Activated CD8-positive, alpha-beta T cell treated with anti-CD3 and anti-CD28 coated beads for 36 hours (primary cell): ENCODE measurements at regions not wholly inside any gene's neighbourhood (a gene's known extent, or its start where the extent isn't known, plus 50 kb on each side); places are given as distances from the start of the nearest gene placed in this dataset.

Experiments
- ATAC-seq: fragments of 200-7000 bp; cut with Tn5 transposase; one replicate; pipeline ENCODE4 v1.10.0; 2021; ENCODE audit warnings: mild to moderate bottlenecking, moderate library complexity
- CTCF ChIA-PET: fragments of 350-600 bp; sonication (Branson Sonifier 250); formaldehyde crosslinking; loops from one replicate; lab custom pipeline; 2021; ENCODE audit warnings: antibody characterized with exemption; lab: Charles Lee
- POLR2A ChIA-PET: fragments of 350-600 bp; sonication (Branson Sonifier 250); formaldehyde crosslinking; loops from one replicate; lab custom pipeline; 2021; ENCODE audit warnings: antibody characterized with exemption; lab: Charles Lee
- DNase-seq: peaks from one replicate; pipeline ENCODE4 v3.0.0-alpha.2; 2020
- H3K27ac Mint-ChIP-seq: one replicate; pipeline ENCODE4 v1.8.0; 2021; ENCODE audit warnings: mild to moderate bottlenecking, mixed read lengths
- H3K27me3 Mint-ChIP-seq: one replicate; pipeline ENCODE4 v1.8.0; 2021; ENCODE audit warnings: mixed read lengths
- H3K36me3 Mint-ChIP-seq: one replicate; pipeline ENCODE4 v1.8.0; 2021; ENCODE audit warnings: low read depth, mixed read lengths
- H3K4me1 Mint-ChIP-seq: one replicate; pipeline ENCODE4 v1.8.0; 2021; ENCODE audit warnings: low read depth, mixed read lengths
- H3K4me3 Mint-ChIP-seq: one replicate; pipeline ENCODE4 v1.8.0; 2021; ENCODE audit warnings: mild to moderate bottlenecking, moderate library complexity, mixed read lengths
- H3K9me3 Mint-ChIP-seq: one replicate; pipeline ENCODE4 v1.8.0; 2021; ENCODE audit warnings: mixed read lengths
- intact Hi-C: fragments of 100-400 bp; cut with micrococcal nuclease; formaldehyde crosslinking; loops from one replicate; pipeline ENCODE4 v1.10.0; 2022
- TF ChIP-seq, protein P1 (sequence below): fragments of 200-600 bp; IDR thresholded peaks from one replicate; pipeline ENCODE4 v1.8.0; 2022; ENCODE audit warnings: antibody characterized with exemption, mild to moderate bottlenecking

DNA sequence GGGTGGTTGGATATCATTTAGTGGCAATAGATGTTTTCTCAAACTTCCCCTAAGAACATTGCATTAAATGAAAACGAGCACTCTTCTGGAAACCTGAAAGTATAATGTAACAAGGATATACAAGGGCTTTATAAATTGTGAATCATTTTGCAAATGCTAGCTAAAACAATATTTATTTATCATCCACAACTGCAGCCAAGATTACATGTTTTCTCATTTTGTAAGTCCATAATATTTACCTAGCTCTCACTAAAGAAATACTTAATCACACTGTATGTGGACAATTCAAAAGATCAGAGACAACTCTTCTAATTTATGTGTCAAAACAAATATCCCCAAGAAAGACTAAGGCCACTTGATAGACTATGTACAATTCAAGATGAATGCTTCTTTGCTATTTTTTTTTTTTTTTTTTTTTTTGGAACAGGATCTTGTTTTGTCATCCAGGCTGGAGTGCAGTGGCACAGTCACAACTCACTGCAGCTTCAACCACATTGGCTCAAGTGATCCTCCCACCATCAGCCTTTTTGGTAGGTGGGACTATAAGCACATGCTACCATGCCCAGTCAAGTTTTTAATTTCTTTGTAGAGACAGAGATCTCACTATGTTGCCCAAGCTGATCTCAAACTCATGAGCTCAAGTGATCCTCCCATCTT, 427.7 kb upstream of the THBS1 start:
- CTCF ChIA-PET = interaction anchor here (2.3 kb wide), 1 partner anchor 9 kb away, joined by 7 read pairs; no protein-coding TSS in a partner anchor
- intact Hi-C loops = no loop called here
- POLR2A ChIA-PET = no interaction called here
- ATAC-seq = no peak
- H3K4me1 Mint-ChIP-seq = no peaks in the 10 kb centered on the region
- H3K27ac Mint-ChIP-seq = no peak overlapping the region
- H3K4me3 Mint-ChIP-seq = no peak overlapping the region
- no peaks in the 10 kb centered on the region for H3K36me3 Mint-ChIP-seq
- no peaks in the 10 kb centered on the region for H3K9me3 Mint-ChIP-seq
- H3K27me3 Mint-ChIP-seq = peaks cover 17% of the 10 kb centered on the region
- TF ChIP-seq, protein P1, sequence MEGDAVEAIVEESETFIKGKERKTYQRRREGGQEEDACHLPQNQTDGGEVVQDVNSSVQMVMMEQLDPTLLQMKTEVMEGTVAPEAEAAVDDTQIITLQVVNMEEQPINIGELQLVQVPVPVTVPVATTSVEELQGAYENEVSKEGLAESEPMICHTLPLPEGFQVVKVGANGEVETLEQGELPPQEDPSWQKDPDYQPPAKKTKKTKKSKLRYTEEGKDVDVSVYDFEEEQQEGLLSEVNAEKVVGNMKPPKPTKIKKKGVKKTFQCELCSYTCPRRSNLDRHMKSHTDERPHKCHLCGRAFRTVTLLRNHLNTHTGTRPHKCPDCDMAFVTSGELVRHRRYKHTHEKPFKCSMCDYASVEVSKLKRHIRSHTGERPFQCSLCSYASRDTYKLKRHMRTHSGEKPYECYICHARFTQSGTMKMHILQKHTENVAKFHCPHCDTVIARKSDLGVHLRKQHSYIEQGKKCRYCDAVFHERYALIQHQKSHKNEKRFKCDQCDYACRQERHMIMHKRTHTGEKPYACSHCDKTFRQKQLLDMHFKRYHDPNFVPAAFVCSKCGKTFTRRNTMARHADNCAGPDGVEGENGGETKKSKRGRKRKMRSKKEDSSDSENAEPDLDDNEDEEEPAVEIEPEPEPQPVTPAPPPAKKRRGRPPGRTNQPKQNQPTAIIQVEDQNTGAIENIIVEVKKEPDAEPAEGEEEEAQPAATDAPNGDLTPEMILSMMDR = no peak
- no peak for DNase-seq

DNA sequence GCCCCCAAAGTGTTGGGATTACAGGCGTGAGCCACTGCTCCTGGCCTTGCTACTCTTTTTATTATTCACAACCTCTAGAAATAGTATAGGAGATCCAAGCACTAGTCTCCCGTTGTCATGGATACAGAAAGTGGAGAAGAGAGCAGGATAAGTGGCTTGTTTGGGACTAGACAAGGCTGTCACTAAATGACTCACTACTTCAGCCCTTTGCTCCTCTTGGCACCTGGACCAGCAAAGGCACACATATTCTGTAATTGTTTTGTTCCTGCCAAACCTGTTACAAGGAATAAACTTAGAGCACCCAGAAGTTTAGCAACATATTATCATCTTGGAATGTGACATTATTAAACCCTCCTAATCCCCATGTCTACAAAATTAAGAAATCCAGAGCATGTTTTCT, 427.2 kb upstream of the THBS1 start:
- TF ChIP-seq, protein P1 = no peak
- intact Hi-C loops = no loop called here
- H3K9me3 Mint-ChIP-seq = no peaks in the 10 kb centered on the region
- no peak for ATAC-seq
- H3K27ac Mint-ChIP-seq = no peak overlapping the region
- H3K27me3 Mint-ChIP-seq = peaks cover 21% of the 10 kb centered on the region
- H3K36me3 Mint-ChIP-seq = no peaks in the 10 kb centered on the region
- no peak for DNase-seq
- H3K4me1 Mint-ChIP-seq = no peaks in the 10 kb centered on the region
- CTCF ChIA-PET = interaction anchor here (2.3 kb wide), 1 partner anchor 9 kb away, joined by 7 read pairs; no protein-coding TSS in a partner anchor
- POLR2A ChIA-PET = no interaction called here
- no peak overlapping the region for H3K4me3 Mint-ChIP-seq

DNA sequence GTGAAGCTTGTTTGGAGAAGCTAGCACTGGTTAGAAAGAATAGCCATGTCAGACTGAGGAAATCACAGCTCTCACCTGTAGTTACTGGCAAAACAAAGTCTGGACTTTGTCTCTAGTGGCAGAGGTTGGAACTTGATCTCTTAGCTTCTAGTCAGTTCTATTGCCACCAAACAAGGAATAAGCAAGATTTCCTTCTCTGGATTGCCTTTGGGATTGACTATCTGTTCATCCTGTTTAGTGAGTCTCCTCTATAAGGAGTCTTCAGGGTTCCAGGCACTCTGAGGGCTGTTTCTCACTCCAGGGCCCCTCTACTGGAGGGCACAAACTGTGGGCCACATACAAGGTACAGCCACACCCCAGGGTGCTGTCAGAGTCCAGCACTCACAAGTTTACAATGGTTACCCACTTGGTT, 426.6 kb upstream of the THBS1 start:
- intact Hi-C loops = no loop called here
- CTCF ChIA-PET = interaction anchor here (2.3 kb wide), 1 partner anchor 10 kb away, joined by 7 read pairs; no protein-coding TSS in a partner anchor
- Mint-ChIP-seq H3K4me3 (no peak overlapping the region), H3K27me3 (peaks cover 16% of the 10 kb centered on the region), H3K4me1 (no peaks in the 10 kb centered on the region), H3K36me3 (no peaks in the 10 kb centered on the region), H3K9me3 (no peaks in the 10 kb centered on the region), H3K27ac (no peak overlapping the region)
- TF ChIP-seq, protein P1 = no peak
- ATAC-seq = no peak
- POLR2A ChIA-PET = no interaction called here
- no peak for DNase-seq

- no peaks in the 10 kb centered on the region for H3K9me3 Mint-ChIP-seq
- TF ChIP-seq, protein P1 = no peak
- ChIA-PET POLR2A (no interaction called here), CTCF (interaction anchor here (2.3 kb wide), 1 partner anchor 10 kb away, joined by 7 read pairs; no protein-coding TSS in a partner anchor)
- no peaks in the 10 kb centered on the region for H3K36me3 Mint-ChIP-seq
- no peak for ATAC-seq
- peaks cover 16% of the 10 kb centered on the region for H3K27me3 Mint-ChIP-seq
- no peak for DNase-seq
- intact Hi-C loops = no loop called here
- H3K4me3 Mint-ChIP-seq = no peak overlapping the region
- no peaks in the 10 kb centered on the region for H3K4me1 Mint-ChIP-seq
- no peak overlapping the region for H3K27ac Mint-ChIP-seq
These were observed 426.1 kb upstream of the THBS1 start for GRCh38 chr15:39154776-39155175.

- DNase-seq = no peak
- H3K4me3 Mint-ChIP-seq = no peak overlapping the region
- TF ChIP-seq, protein P1 = no peak
- no peak overlapping the region for H3K27ac Mint-ChIP-seq
- intact Hi-C loops = no loop called here
- no peaks in the 10 kb centered on the region for H3K4me1 Mint-ChIP-seq
- ChIA-PET POLR2A (no interaction called here), CTCF (interaction anchor here (1.1 to 1.6 kb wide), 4 partner anchors 9 to 424 kb away, joined by 3 to 7 read pairs (median 4); no protein-coding TSS in a partner anchor)
- no peaks in the 10 kb centered on the region for H3K9me3 Mint-ChIP-seq
- H3K27me3 Mint-ChIP-seq = peaks cover 18% of the 10 kb centered on the region
- ATAC-seq = no peak
- H3K36me3 Mint-ChIP-seq = no peaks in the 10 kb centered on the region
These were observed 424.7 kb upstream of the THBS1 start for GRCh38 chr15:39156166-39156565.
